ENCODE measurements at regions not wholly inside any gene's neighbourhood (a gene's known extent, or its start where the extent isn't known, plus 50 kb on each side); places are given as distances from the start of the nearest gene placed in this dataset.
"Not testable (repeated sequence)": the region's sequence is repeated elsewhere in the genome, so short reads cannot be mapped to it uniquely, and the experiment has no call there.

GRCh38 chr10:28987555-28988320 is 301.1 kb upstream of the LYZL1 start:
- DNase-seq, result no peak

GRCh38 chr10:28988980-28989379 is 299.9 kb upstream of the LYZL1 start:
- DNase-seq, result no peak

- no peak for DNase-seq
These were observed 297.3 kb upstream of the LYZL1 start for GRCh38 chr10:28991333-28992270.

DNA sequence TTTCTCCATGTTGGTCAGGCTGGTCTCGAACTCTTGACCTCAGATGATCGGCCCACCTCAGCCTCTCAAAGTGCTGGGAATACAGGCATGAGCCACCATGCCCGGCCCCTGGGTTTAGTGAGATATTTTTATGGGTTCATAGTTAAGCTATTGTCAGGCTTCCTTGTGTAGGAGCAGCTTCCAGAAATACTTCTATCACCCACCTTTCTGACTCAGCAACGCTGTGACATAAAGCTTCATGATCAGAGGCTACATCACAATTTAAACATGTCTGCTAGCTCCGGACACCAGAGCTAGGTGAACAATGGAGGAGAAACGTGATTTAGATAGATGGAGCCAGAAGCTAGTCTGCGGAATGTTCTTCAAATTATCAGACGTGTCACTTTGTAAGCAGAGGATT is 295.8 kb upstream of the LYZL1 start:
- no peak for DNase-seq

DNA sequence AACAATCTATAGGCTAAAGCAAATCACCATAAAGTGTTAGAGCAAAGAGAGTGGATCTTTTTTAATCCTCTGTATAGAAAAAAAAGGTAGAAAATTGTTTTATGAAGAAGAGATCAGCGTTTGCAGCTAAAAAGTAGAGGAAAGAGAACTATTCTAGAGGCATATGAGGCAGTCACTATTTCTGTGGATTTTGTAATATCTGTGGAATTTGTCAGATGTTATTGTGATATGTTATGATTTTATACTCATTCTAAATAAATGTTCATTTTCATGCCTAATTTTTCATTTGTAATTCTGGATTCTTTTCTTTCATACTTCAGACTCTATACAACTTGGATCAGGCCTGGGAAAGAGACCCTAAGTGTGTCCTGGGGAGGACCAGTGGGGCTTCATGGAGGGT is 295.0 kb upstream of the LYZL1 start:
- no peak for DNase-seq

DNA sequence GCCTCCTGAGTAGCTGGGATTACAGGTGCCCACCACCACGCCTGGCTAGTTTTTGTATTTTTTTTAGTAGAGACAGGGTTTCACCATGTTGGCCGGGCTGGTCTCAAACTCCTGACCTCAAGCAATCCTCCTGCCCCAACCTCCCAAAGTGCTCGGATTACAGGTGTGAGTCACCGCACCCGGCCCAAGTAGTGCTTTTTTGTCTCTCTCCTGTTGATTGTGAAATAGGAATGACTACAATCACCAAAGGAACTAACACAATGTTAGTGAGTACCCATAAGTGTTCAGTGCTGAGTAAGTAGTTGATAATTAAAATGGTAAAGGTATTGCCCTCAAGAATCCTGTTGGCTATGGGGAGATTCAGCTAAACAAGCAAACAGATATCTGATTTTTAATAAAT is 294.1 kb upstream of the LYZL1 start:
- DNase-seq, result not testable (repeated sequence)

DNA sequence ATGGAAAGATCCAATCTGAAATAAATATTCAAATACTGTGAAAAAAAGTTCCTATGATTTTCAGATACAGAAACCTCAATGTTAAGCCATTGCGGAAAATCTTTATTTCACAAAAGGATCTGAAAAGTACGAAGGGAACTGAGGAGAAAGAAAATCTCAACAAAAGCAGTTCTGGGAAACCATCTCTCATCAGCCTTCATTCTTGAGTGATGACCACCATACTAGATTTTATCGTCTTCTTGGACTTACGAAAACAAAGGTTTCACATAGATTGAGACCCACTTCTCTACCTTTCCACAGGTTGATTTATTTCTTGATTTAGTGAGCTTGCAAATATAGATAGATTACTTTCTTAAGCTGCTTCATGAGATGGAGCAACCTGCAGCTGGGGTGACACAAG is 293.4 kb upstream of the LYZL1 start:
- no peak for DNase-seq

- DNase-seq, result no peak
These were observed 292.5 kb upstream of the LYZL1 start for GRCh38 chr10:28996345-28996744.

GRCh38 chr10:28996947-28997551 is 291.8 kb upstream of the LYZL1 start:
- DNase-seq, result no peak

GRCh38 chr10:28997734-28998133 is 291.1 kb upstream of the LYZL1 start:
- no peak for DNase-seq

- DNase-seq, result no peak
These were observed 287.1 kb upstream of the LYZL1 start for GRCh38 chr10:29001801-29002200.

DNA sequence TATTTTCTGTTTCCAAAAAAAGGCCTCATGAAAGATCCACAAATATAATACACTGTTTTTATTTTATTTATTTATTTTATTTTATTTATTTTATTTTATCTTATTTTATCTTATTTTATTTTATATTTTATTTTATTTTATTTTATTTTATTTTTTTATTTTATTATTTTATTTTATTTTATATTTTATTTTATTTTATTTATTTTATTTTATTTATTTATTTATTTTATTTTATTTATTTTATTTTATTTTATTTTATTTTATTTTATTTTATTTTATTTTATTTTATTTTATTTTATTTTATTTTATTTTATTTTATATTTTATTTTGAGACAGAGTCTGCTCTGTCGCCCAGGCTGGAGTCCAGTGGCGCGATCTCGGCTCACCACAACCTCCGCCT is 285.9 kb upstream of the LYZL1 start:
- DNase-seq, result not testable (repeated sequence)

DNA sequence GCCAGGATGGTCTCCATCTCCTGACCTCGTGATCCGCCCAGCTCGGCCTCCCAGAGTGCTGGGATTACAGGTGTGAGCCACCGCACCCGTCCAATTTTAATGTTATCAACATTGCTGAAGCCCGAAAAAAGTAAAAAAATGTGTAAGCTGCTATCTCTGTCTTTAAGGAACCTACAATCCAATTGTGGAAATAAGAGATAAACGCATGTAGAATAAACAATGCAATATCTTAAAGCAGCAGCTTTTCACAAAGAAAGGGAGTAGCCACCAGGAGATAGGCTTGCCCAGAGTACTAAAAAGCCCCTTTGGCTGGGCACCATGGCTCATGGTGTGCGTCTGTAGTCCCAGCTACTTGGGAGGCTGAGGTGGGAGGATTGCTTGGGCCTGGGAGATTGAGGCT is 282.9 kb upstream of the LYZL1 start:
- no peak for DNase-seq

GRCh38 chr10:29007370-29007747 is 281.5 kb upstream of the LYZL1 start:
- DNase-seq, result no peak

DNA sequence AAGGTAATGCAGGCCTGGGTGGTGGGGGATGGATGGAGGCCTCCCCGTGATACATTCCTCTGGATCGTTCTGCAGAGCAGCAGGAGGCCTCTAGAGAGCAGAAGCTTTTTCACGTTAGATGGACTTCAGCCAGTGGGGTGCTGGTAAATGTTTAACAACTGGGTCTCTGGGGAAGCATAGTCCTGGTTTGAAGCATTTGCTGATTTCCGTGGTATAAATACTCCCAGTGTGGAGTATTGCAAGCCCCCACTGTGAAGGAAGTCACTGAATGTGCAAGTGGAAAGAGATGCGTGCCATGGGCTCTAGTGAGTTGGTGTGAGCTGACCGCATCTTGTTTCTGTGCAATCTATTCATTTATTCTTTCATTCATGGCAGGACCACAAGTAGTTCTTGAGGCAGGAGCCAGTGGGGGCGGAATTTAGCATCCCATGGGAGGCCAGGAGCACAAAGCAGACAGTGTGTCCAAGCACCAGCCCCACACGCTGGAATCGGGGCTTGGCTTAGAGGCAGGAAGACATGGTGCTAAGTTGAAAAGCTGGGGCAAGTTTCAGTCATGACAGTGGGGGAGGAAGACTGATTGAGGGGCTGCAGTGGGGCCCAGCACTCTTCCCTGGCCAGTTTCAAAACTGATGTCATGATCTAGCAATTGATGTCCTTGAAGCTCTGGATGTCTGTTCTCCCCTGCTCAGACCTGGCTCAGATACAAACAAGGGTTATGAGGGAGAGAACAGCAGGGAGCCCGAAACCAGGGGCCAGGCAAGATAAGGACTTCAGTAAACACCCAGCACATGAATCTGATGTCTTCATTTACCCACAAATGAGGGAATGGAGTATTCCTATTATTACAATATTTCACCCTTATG is 280.9 kb upstream of the LYZL1 start:
- no peak for DNase-seq

GRCh38 chr10:29009464-29009863 is 279.4 kb upstream of the LYZL1 start:
- DNase-seq, result no peak

GRCh38 chr10:29011516-29011915 is 277.4 kb upstream of the LYZL1 start:
- no peak for DNase-seq

DNA sequence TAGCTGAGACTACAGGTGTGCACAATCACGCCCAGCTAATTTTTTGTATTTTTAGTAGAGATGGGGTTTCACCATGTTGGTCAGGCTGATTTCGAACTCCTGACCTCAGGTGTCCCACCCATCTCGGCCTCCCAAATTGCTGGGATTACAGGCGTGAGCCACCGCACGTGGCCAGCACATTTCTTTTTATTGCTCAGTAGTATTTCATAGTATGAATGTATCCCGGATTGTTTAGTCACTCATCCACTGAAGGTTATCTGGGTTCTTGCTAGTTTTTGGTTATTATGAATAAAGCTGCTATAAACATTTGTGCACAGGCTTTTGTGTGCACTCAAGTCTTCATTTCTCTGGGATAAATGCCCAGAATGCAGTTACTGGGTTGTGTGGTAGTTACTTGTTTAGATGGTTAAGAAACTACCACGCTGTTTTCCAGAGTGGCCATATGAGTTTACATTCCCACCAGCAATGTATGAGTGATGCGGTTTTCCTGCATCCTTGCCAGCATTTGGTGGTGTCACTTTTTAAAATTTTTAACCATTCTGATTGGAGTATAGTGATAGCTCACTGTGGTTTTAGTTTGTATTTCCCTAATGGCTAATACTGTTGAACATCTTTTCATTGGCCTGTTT is 275.8 kb upstream of the LYZL1 start:
- DNase-seq, result no peak

- no peak for DNase-seq
These were observed 267.3 kb upstream of the LYZL1 start for GRCh38 chr10:29021591-29021990.

DNA sequence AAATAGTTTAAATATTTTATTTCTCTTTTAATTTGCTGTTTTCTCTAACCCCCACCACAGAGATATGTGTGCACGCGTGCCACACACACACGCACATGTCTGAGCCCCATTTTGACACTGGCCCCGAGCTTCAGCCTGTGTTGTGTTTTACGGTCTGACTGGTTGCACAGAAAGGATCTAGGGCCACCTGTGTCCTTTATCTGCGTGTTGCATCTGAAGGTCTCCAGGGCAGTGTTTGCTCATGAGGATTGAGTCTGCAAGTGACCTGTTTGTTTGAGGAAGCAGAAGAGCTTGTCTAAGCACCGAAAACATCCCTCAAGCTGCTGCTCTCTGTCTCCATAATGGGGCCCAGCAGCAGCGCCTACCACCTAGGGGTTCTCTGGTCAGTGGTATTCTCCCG is 266.4 kb upstream of the LYZL1 start:
- no peak for DNase-seq

- DNase-seq, result no peak
These were observed 265.2 kb upstream of the LYZL1 start for GRCh38 chr10:29023678-29024077.
